ENCODE measurements at regions not wholly inside any gene's neighbourhood (a gene's known extent, or its start where the extent isn't known, plus 50 kb on each side); places are given as distances from the start of the nearest gene placed in this dataset.
"Not testable (repeated sequence)": the region's sequence is repeated elsewhere in the genome, so short reads cannot be mapped to it uniquely, and the experiment has no call there.

DNA sequence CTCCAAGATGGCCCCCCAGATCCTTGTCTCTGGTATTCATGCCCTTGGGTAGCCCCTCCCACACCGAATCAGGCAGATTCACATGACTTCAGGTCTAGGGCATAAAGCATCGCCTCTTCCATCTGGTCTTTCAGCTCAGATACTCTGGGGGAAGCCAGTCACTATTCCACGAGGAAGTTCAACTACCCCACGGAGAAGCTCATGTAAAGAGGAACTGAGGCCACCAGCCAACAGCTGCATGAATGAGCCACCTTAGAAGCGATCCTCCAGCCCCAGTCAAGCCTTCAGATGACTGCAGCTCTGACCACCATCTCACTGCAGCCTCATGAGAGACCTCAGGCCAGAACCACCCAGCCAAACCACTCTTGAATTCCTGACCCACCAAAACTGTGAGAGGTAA is 54.1 kb downstream of the SOCS3 start:
- Histone ChIP-seq H3K9me3 (ENCODE audit: control insufficient read depth in 5 of 5, low read length in 5 of 5) (peaks cover 0 to 10% (median 0%) of the 10 kb centered on the region in 5 donors), H3K27me3 (ENCODE audit: control insufficient read depth in 5 of 5, insufficient read depth in 4 of 5, low read length in 5 of 5) (no peaks in the 10 kb centered on the region), H3K4me3 (ENCODE audit: low read depth in 1 of 5, low read length in 5 of 5) (no peak overlapping the region), H3K27ac (ENCODE audit: low read depth, low read length) (no peak overlapping the region), H3K9ac (ENCODE audit: low read length in 5 of 5) (no peak overlapping the region), H3K36me3 (ENCODE audit: control insufficient read depth in 5 of 5, insufficient read depth in 5 of 5, low read length in 5 of 5) (no peaks in the 10 kb centered on the region), H3K4me1 (ENCODE audit: control insufficient read depth in 5 of 5, insufficient read depth in 5 of 5, low read length in 5 of 5) (peaks cover 0 to 28% (median 16%) of the 10 kb centered on the region in 5 donors)

DNA sequence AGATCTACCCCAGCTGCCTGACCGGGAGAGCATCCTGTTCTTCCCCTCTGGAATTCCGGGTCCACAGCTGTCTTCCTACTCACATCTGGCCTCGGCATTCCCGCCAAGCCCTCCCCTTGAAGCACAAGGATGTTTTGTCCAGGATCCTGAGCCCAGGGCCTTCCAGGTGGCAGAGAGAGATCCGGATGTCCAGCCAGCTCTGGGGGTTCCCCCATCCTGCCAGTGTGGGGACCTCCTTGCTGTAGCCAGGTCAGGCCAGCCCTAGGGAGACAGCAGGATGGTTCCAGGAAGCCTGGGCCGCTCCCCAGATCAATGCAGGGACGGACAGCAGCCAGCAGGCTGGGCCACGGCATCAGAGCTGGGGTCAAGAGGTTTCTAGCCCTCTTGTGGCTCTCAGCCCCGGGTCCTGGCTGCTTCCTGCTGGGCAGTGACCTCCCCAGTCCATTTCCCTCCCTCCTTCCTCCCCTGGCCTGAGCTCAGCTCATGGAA is 55.3 kb downstream of the SOCS3 start:
- no peak overlapping the region for H3K4me3 ChIP-seq (ENCODE audit: low read depth in 1 of 5, low read length in 5 of 5)
- H3K27me3 ChIP-seq (ENCODE audit: control insufficient read depth in 5 of 5, insufficient read depth in 4 of 5, low read length in 5 of 5) = no peaks in the 10 kb centered on the region
- peaks cover 0 to 28% (median 16%) of the 10 kb centered on the region in 5 donors for H3K4me1 ChIP-seq (ENCODE audit: control insufficient read depth in 5 of 5, insufficient read depth in 5 of 5, low read length in 5 of 5)
- no peaks in the 10 kb centered on the region for H3K36me3 ChIP-seq (ENCODE audit: control insufficient read depth in 5 of 5, insufficient read depth in 5 of 5, low read length in 5 of 5)
- H3K9me3 ChIP-seq (ENCODE audit: control insufficient read depth in 5 of 5, low read length in 5 of 5) = peaks cover 0 to 10% (median 0%) of the 10 kb centered on the region in 5 donors
- no peak overlapping the region for H3K27ac ChIP-seq (ENCODE audit: low read depth, low read length)
- H3K9ac ChIP-seq (ENCODE audit: low read length in 5 of 5) = peak overlapping the region in 1 of 5 donors; percentile 24

GRCh38 chr17:78302478-78302877 is 57.4 kb downstream of the SOCS3 start:
- Histone ChIP-seq H3K4me3 (ENCODE audit: low read depth in 1 of 5, low read length in 5 of 5) (no peak overlapping the region), H3K4me1 (ENCODE audit: control insufficient read depth in 5 of 5, insufficient read depth in 5 of 5, low read length in 5 of 5) (peaks cover 0 to 20% (median 11%) of the 10 kb centered on the region in 5 donors), H3K27ac (ENCODE audit: low read depth, low read length) (no peak overlapping the region), H3K9ac (ENCODE audit: low read length in 5 of 5) (no peak overlapping the region), H3K27me3 (ENCODE audit: control insufficient read depth in 5 of 5, insufficient read depth in 4 of 5, low read length in 5 of 5) (no peaks in the 10 kb centered on the region), H3K36me3 (ENCODE audit: control insufficient read depth in 5 of 5, insufficient read depth in 5 of 5, low read length in 5 of 5) (no peaks in the 10 kb centered on the region), H3K9me3 (ENCODE audit: control insufficient read depth in 5 of 5, low read length in 5 of 5) (peaks cover 0 to 10% (median 0%) of the 10 kb centered on the region in 5 donors)

- peaks cover 0 to 9% (median 0%) of the 10 kb centered on the region in 5 donors for H3K9me3 ChIP-seq (ENCODE audit: control insufficient read depth in 5 of 5, low read length in 5 of 5)
- H3K36me3 ChIP-seq (ENCODE audit: control insufficient read depth in 5 of 5, insufficient read depth in 5 of 5, low read length in 5 of 5) = no peaks in the 10 kb centered on the region
- no peak overlapping the region for H3K4me3 ChIP-seq (ENCODE audit: low read depth in 1 of 5, low read length in 5 of 5)
- H3K4me1 ChIP-seq (ENCODE audit: control insufficient read depth in 5 of 5, insufficient read depth in 5 of 5, low read length in 5 of 5) = peaks cover 0 to 14% (median 8%) of the 10 kb centered on the region in 5 donors
- H3K27me3 ChIP-seq (ENCODE audit: control insufficient read depth in 5 of 5, insufficient read depth in 4 of 5, low read length in 5 of 5) = no peaks in the 10 kb centered on the region
- H3K9ac ChIP-seq (ENCODE audit: low read length in 5 of 5) = no peak overlapping the region
- H3K27ac ChIP-seq (ENCODE audit: low read depth, low read length) = no peak overlapping the region
Observed at GRCh38 chr17:78301821-78302213, 58.1 kb downstream of the SOCS3 start.

DNA sequence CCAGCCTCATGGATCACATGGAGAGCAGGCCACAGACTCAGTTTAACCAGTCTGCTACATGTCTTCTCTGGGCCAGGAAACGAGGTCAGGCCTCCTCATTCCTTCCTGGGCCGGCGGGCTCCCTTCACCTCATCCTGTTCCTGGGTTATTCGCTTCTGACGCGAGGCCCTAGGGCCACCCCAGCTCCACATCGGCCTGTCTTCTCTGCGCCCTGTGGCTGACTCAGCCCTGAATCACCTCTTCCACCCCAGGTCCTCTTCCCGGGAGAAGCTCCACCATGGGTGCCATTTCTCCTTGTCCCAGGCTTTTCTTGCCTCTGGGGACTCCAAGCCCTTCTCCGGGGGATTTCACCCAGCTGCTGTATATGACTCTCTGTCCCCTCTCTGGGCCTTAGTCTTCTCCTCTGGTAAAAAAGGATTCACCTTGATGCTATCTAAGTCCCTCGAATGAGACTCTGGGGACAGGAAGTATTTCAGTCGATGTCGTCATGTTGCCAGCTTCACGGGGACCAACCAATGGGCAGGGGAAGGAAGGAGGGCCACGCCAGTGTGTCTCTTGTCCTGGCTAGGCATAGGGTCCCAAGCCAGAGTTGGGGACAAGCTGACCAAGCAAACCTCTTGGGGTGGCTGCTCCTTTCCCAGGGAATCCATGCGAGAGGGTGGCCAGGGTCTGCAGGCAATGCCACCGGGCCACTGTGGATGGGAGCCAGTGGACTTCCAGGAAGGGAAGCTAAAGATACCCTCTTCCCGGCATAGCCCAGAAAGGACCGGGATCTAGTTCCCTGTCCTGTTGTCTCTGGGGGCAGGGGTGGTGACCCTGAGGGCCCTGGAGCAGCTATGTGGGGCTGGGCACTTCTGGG is 58.7 kb downstream of the SOCS3 start:
- no peaks in the 10 kb centered on the region for H3K36me3 ChIP-seq (ENCODE audit: control insufficient read depth in 5 of 5, insufficient read depth in 5 of 5, low read length in 5 of 5)
- H3K27ac ChIP-seq (ENCODE audit: low read depth, low read length) = no peak overlapping the region
- H3K9me3 ChIP-seq (ENCODE audit: control insufficient read depth in 5 of 5, low read length in 5 of 5) = peaks cover 0 to 4% (median 0%) of the 10 kb centered on the region in 5 donors

GRCh38 chr17:78299049-78299448 is 60.8 kb downstream of the SOCS3 start:
- Histone ChIP-seq H3K36me3 (ENCODE audit: control insufficient read depth in 5 of 5, insufficient read depth in 5 of 5, low read length in 5 of 5) (no peaks in the 10 kb centered on the region), H3K4me1 (ENCODE audit: control insufficient read depth in 5 of 5, insufficient read depth in 5 of 5, low read length in 5 of 5) (no peaks in the 10 kb centered on the region), H3K9ac (ENCODE audit: low read length in 5 of 5) (no peak overlapping the region), H3K27ac (ENCODE audit: low read depth, low read length) (no peak overlapping the region), H3K4me3 (ENCODE audit: low read depth in 1 of 5, low read length in 5 of 5) (no peak overlapping the region), H3K27me3 (ENCODE audit: control insufficient read depth in 5 of 5, insufficient read depth in 4 of 5, low read length in 5 of 5) (no peaks in the 10 kb centered on the region), H3K9me3 (ENCODE audit: control insufficient read depth in 5 of 5, low read length in 5 of 5) (no peaks in the 10 kb centered on the region)

More for the DNA sequence above, 58.7 kb downstream of the SOCS3 start:
- no peak overlapping the region for H3K9ac ChIP-seq (ENCODE audit: low read length in 5 of 5)
- peaks cover 0 to 12% (median 8%) of the 10 kb centered on the region in 5 donors for H3K4me1 ChIP-seq (ENCODE audit: control insufficient read depth in 5 of 5, insufficient read depth in 5 of 5, low read length in 5 of 5)
- H3K4me3 ChIP-seq (ENCODE audit: low read depth in 1 of 5, low read length in 5 of 5) = no peak overlapping the region
- no peaks in the 10 kb centered on the region for H3K27me3 ChIP-seq (ENCODE audit: control insufficient read depth in 5 of 5, insufficient read depth in 4 of 5, low read length in 5 of 5)

DNA sequence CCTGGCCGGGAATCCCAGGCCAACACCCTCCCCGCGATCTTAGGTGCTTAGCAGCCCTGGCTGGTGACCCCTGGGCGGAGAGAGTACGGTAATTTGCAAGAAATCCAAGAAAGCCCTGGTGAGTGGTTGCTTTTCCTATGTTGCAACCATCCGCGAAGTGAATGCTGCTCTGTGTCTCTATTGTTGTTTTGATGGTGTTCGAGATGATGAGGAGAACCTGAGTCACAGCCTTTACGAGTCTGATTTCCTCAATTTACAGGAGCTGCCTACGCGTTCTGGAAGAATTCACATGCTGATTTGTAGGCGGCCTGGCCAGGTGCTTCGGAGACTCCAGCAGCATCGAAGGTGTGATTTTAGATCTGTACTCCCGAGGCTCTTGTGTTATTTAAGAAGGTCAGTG is 63.3 kb downstream of the TMEM235 start:
- H3K36me3 ChIP-seq (ENCODE audit: control insufficient read depth in 5 of 5, insufficient read depth in 5 of 5, low read length in 5 of 5) = no peaks in the 10 kb centered on the region
- no peak overlapping the region for H3K4me3 ChIP-seq (ENCODE audit: low read depth in 1 of 5, low read length in 5 of 5)

DNA sequence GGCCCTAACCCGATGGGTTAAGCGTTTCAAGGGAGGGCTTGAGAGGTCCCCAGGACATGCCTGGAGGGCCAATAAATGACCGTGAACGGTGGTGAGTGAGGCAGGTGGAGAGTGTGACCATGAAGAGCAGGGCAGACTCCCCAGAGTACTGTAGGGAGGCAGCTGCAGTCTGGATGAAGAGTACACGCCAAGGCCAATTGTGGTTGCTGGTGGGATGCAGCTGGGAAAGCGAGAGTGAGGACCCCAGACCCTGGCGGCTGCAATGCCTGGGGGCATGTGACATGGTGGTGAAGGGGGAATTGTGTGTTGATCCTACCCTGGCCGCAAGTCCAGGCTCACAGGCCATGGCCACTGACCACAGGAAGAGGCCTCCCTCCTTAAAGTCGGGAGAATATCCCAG is 62.9 kb downstream of the TMEM235 start:
- Histone ChIP-seq H3K27me3 (ENCODE audit: control insufficient read depth in 5 of 5, insufficient read depth in 4 of 5, low read length in 5 of 5) (no peaks in the 10 kb centered on the region), H3K4me1 (ENCODE audit: control insufficient read depth in 5 of 5, insufficient read depth in 5 of 5, low read length in 5 of 5) (peaks cover 0 to 9% (median 5%) of the 10 kb centered on the region in 5 donors), H3K36me3 (ENCODE audit: control insufficient read depth in 5 of 5, insufficient read depth in 5 of 5, low read length in 5 of 5) (no peaks in the 10 kb centered on the region), H3K9ac (ENCODE audit: low read length in 5 of 5) (no peak overlapping the region), H3K27ac (ENCODE audit: low read depth, low read length) (no peak overlapping the region), H3K9me3 (ENCODE audit: control insufficient read depth in 5 of 5, low read length in 5 of 5) (no peaks in the 10 kb centered on the region), H3K4me3 (ENCODE audit: low read depth in 1 of 5, low read length in 5 of 5) (no peak overlapping the region)

More for the DNA sequence above, 63.3 kb downstream of the TMEM235 start:
- no peaks in the 10 kb centered on the region for H3K27me3 ChIP-seq (ENCODE audit: control insufficient read depth in 5 of 5, insufficient read depth in 4 of 5, low read length in 5 of 5)
- H3K9me3 ChIP-seq (ENCODE audit: control insufficient read depth in 5 of 5, low read length in 5 of 5) = no peaks in the 10 kb centered on the region
- no peak overlapping the region for H3K9ac ChIP-seq (ENCODE audit: low read length in 5 of 5)
- peaks cover 0 to 9% (median 4%) of the 10 kb centered on the region in 5 donors for H3K4me1 ChIP-seq (ENCODE audit: control insufficient read depth in 5 of 5, insufficient read depth in 5 of 5, low read length in 5 of 5)
- H3K27ac ChIP-seq (ENCODE audit: low read depth, low read length) = no peak overlapping the region

GRCh38 chr17:78293151-78293550 is 61.7 kb downstream of the TMEM235 start:
- H3K9ac ChIP-seq (ENCODE audit: low read length in 5 of 5); H3K27me3 ChIP-seq (ENCODE audit: control insufficient read depth in 5 of 5, insufficient read depth in 4 of 5, low read length in 5 of 5); H3K4me1 ChIP-seq (ENCODE audit: control insufficient read depth in 5 of 5, insufficient read depth in 5 of 5, low read length in 5 of 5); H3K27ac ChIP-seq (ENCODE audit: low read depth, low read length); H3K4me3 ChIP-seq (ENCODE audit: low read depth in 1 of 5, low read length in 5 of 5); H3K9me3 ChIP-seq (ENCODE audit: control insufficient read depth in 5 of 5, low read length in 5 of 5); H3K36me3 ChIP-seq (ENCODE audit: control insufficient read depth in 5 of 5, insufficient read depth in 5 of 5, low read length in 5 of 5): not testable (repeated sequence)

Data from subcutaneous abdominal adipose tissue (tissue), 5 donors.